ENCODE measurements at regions not wholly inside any gene's neighbourhood (a gene's known extent, or its start where the extent isn't known, plus 50 kb on each side); places are given as distances from the start of the nearest gene placed in this dataset.

- Histone ChIP-seq H3K4me1 (ENCODE audit: control insufficient read depth, insufficient read depth, low read length, poor library complexity, severe bottlenecking) (no peaks in the 10 kb centered on the region), H3K27me3 (ENCODE audit: control insufficient read depth, insufficient read depth, low read length) (no peaks in the 10 kb centered on the region), H3K9me3 (ENCODE audit: control insufficient read depth in 2 of 2, low read length in 2 of 2) (no peaks in the 10 kb centered on the region), H3K4me3 (ENCODE audit: low read depth, low read length) (no peak overlapping the region), H3K27ac (ENCODE audit: insufficient read depth, low read length, poor library complexity, severe bottlenecking) (no peak overlapping the region), H3K36me3 (ENCODE audit: control insufficient read depth, insufficient read depth, low read length) (no peaks in the 10 kb centered on the region)
- H3K4me1 Mint-ChIP-seq, result no peaks in the 10 kb centered on the region
- no peak for ATAC-seq (ENCODE audit: low read depth in 2 of 2)
- H3K4me3 Mint-ChIP-seq, result no peak overlapping the region
- H3K36me3 Mint-ChIP-seq, result no peaks in the 10 kb centered on the region
- no peak overlapping the region for H3K27ac Mint-ChIP-seq
- no peaks in the 10 kb centered on the region for H3K9me3 Mint-ChIP-seq
- DNase-seq, result no peak
- H3K27me3 Mint-ChIP-seq, result no peaks in the 10 kb centered on the region
Measured at GRCh38 chr22:49082451-49082850, 745.2 kb downstream of the BRD1 start.

- Mint-ChIP-seq H3K4me1 (no peaks in the 10 kb centered on the region), H3K27me3 (no peaks in the 10 kb centered on the region), H3K36me3 (no peaks in the 10 kb centered on the region), H3K4me3 (no peak overlapping the region), H3K27ac (no peak overlapping the region), H3K9me3 (no peaks in the 10 kb centered on the region)
- H3K27me3 ChIP-seq (ENCODE audit: control insufficient read depth, insufficient read depth, low read length), result no peaks in the 10 kb centered on the region
- no peaks in the 10 kb centered on the region for H3K9me3 ChIP-seq (ENCODE audit: control insufficient read depth in 2 of 2, low read length in 2 of 2)
- no peak overlapping the region for H3K4me3 ChIP-seq (ENCODE audit: low read depth, low read length)
- DNase-seq, result no peak
- H3K36me3 ChIP-seq (ENCODE audit: control insufficient read depth, insufficient read depth, low read length), result no peaks in the 10 kb centered on the region
- ATAC-seq (ENCODE audit: low read depth in 2 of 2), result no peak
- H3K27ac ChIP-seq (ENCODE audit: insufficient read depth, low read length, poor library complexity, severe bottlenecking), result no peak overlapping the region
- H3K4me1 ChIP-seq (ENCODE audit: control insufficient read depth, insufficient read depth, low read length, poor library complexity, severe bottlenecking), result no peaks in the 10 kb centered on the region
Measured at GRCh38 chr22:49081926-49082325, 745.7 kb downstream of the BRD1 start.

GRCh38 chr22:49081261-49081666 lies 746.4 kb downstream of the BRD1 start:
- Mint-ChIP-seq H3K4me1 (no peaks in the 10 kb centered on the region), H3K36me3 (no peaks in the 10 kb centered on the region), H3K4me3 (no peak overlapping the region), H3K9me3 (no peaks in the 10 kb centered on the region), H3K27ac (no peak overlapping the region), H3K27me3 (no peaks in the 10 kb centered on the region)
- ATAC-seq (ENCODE audit: low read depth in 2 of 2) (no peak), DNase-seq (no peak)
- no peaks in the 10 kb centered on the region for H3K36me3 ChIP-seq (ENCODE audit: control insufficient read depth, insufficient read depth, low read length)
- H3K27ac ChIP-seq (ENCODE audit: insufficient read depth, low read length, poor library complexity, severe bottlenecking), result no peak overlapping the region
- H3K4me1 ChIP-seq (ENCODE audit: control insufficient read depth, insufficient read depth, low read length, poor library complexity, severe bottlenecking), result no peaks in the 10 kb centered on the region
- H3K27me3 ChIP-seq (ENCODE audit: control insufficient read depth, insufficient read depth, low read length), result no peaks in the 10 kb centered on the region
- no peaks in the 10 kb centered on the region for H3K9me3 ChIP-seq (ENCODE audit: control insufficient read depth in 2 of 2, low read length in 2 of 2)
- H3K4me3 ChIP-seq (ENCODE audit: low read depth, low read length), result no peak overlapping the region

- Histone ChIP-seq H3K36me3 (ENCODE audit: control insufficient read depth, insufficient read depth, low read length) (no peaks in the 10 kb centered on the region), H3K9me3 (ENCODE audit: control insufficient read depth in 2 of 2, low read length in 2 of 2) (no peaks in the 10 kb centered on the region), H3K27ac (ENCODE audit: insufficient read depth, low read length, poor library complexity, severe bottlenecking) (no peak overlapping the region), H3K4me1 (ENCODE audit: control insufficient read depth, insufficient read depth, low read length, poor library complexity, severe bottlenecking) (no peaks in the 10 kb centered on the region), H3K27me3 (ENCODE audit: control insufficient read depth, insufficient read depth, low read length) (no peaks in the 10 kb centered on the region), H3K4me3 (ENCODE audit: low read depth, low read length) (no peak overlapping the region)
- H3K36me3 Mint-ChIP-seq, result no peaks in the 10 kb centered on the region
- ATAC-seq (ENCODE audit: low read depth in 2 of 2) (no peak), DNase-seq (no peak)
- no peaks in the 10 kb centered on the region for H3K9me3 Mint-ChIP-seq
- H3K4me3 Mint-ChIP-seq, result no peak overlapping the region
- no peaks in the 10 kb centered on the region for H3K27me3 Mint-ChIP-seq
- no peaks in the 10 kb centered on the region for H3K4me1 Mint-ChIP-seq
- no peak overlapping the region for H3K27ac Mint-ChIP-seq
Measured at GRCh38 chr22:49080631-49081030, 747.0 kb downstream of the BRD1 start.

GRCh38 chr22:49079743-49080500 lies 747.8 kb downstream of the BRD1 start:
- Mint-ChIP-seq H3K36me3 (no peaks in the 10 kb centered on the region), H3K9me3 (no peaks in the 10 kb centered on the region), H3K27me3 (no peaks in the 10 kb centered on the region), H3K27ac (no peak overlapping the region), H3K4me1 (no peaks in the 10 kb centered on the region), H3K4me3 (no peak overlapping the region)
- H3K9me3 ChIP-seq (ENCODE audit: control insufficient read depth in 2 of 2, low read length in 2 of 2), result no peaks in the 10 kb centered on the region
- DNase-seq (no peak), ATAC-seq (ENCODE audit: low read depth in 2 of 2) (no peak)
- no peak overlapping the region for H3K27ac ChIP-seq (ENCODE audit: insufficient read depth, low read length, poor library complexity, severe bottlenecking)
- H3K4me3 ChIP-seq (ENCODE audit: low read depth, low read length), result no peak overlapping the region
- H3K36me3 ChIP-seq (ENCODE audit: control insufficient read depth, insufficient read depth, low read length), result no peaks in the 10 kb centered on the region
- no peaks in the 10 kb centered on the region for H3K27me3 ChIP-seq (ENCODE audit: control insufficient read depth, insufficient read depth, low read length)
- H3K4me1 ChIP-seq (ENCODE audit: control insufficient read depth, insufficient read depth, low read length, poor library complexity, severe bottlenecking), result no peaks in the 10 kb centered on the region

- H3K9me3 Mint-ChIP-seq, result no peaks in the 10 kb centered on the region
- H3K4me3 Mint-ChIP-seq, result no peak overlapping the region
- no peaks in the 10 kb centered on the region for H3K4me1 Mint-ChIP-seq
- no peaks in the 10 kb centered on the region for H3K27me3 Mint-ChIP-seq
- Histone ChIP-seq H3K27me3 (ENCODE audit: control insufficient read depth, insufficient read depth, low read length) (no peaks in the 10 kb centered on the region), H3K9me3 (ENCODE audit: control insufficient read depth in 2 of 2, low read length in 2 of 2) (no peaks in the 10 kb centered on the region), H3K4me1 (ENCODE audit: control insufficient read depth, insufficient read depth, low read length, poor library complexity, severe bottlenecking) (no peaks in the 10 kb centered on the region), H3K27ac (ENCODE audit: insufficient read depth, low read length, poor library complexity, severe bottlenecking) (no peak overlapping the region), H3K4me3 (ENCODE audit: low read depth, low read length) (no peak overlapping the region), H3K36me3 (ENCODE audit: control insufficient read depth, insufficient read depth, low read length) (no peaks in the 10 kb centered on the region)
- no peak for ATAC-seq (ENCODE audit: low read depth in 2 of 2)
- DNase-seq, result no peak
- H3K27ac Mint-ChIP-seq, result no peak overlapping the region
- no peaks in the 10 kb centered on the region for H3K36me3 Mint-ChIP-seq
Measured at GRCh38 chr22:49079027-49079725, 748.5 kb downstream of the BRD1 start.

GRCh38 chr22:49078076-49078710 lies 749.5 kb downstream of the BRD1 start:
- no peak overlapping the region for H3K4me3 Mint-ChIP-seq

More at GRCh38 chr22:49078076-49078710, 749.5 kb downstream of the BRD1 start:
- H3K4me1 ChIP-seq (ENCODE audit: control insufficient read depth, insufficient read depth, low read length, poor library complexity, severe bottlenecking), result no peaks in the 10 kb centered on the region
- no peaks in the 10 kb centered on the region for H3K9me3 ChIP-seq (ENCODE audit: control insufficient read depth in 2 of 2, low read length in 2 of 2)
- ATAC-seq (ENCODE audit: low read depth in 2 of 2) (no peak), DNase-seq (no peak)
- Mint-ChIP-seq H3K36me3 (no peaks in the 10 kb centered on the region), H3K27ac (no peak overlapping the region), H3K9me3 (no peaks in the 10 kb centered on the region), H3K27me3 (no peaks in the 10 kb centered on the region), H3K4me1 (no peaks in the 10 kb centered on the region)
- H3K4me3 ChIP-seq (ENCODE audit: low read depth, low read length), result no peak overlapping the region
- no peaks in the 10 kb centered on the region for H3K27me3 ChIP-seq (ENCODE audit: control insufficient read depth, insufficient read depth, low read length)
- H3K27ac ChIP-seq (ENCODE audit: insufficient read depth, low read length, poor library complexity, severe bottlenecking), result no peak overlapping the region
- H3K36me3 ChIP-seq (ENCODE audit: control insufficient read depth, insufficient read depth, low read length), result no peaks in the 10 kb centered on the region
